OCI-LY3 (cell line): ENCODE measurements at regions not wholly inside any gene's neighbourhood (a gene's known extent, or its start where the extent isn't known, plus 50 kb on each side); places are given as distances from the start of the nearest gene placed in this dataset.

Source experiments
- EZH2phosphoT487 ChIP-seq: fragments of 200-600 bp; shearing (Covaris generic); IDR thresholded peaks from 2 replicates; pipeline ENCODE4 v1.6.1; 2018; ENCODE audit warnings: antibody characterized with exemption, mixed run types, low read depth
- TF ChIP-seq, protein P1 (sequence below): fragments of 200-600, 300-600 bp; sonication (generic); IDR thresholded peaks from 2 replicates; pipeline ENCODE4 v1.5.1; 2014; ENCODE audit warnings: antibody characterized with exemption, low read length, low read depth

DNA sequence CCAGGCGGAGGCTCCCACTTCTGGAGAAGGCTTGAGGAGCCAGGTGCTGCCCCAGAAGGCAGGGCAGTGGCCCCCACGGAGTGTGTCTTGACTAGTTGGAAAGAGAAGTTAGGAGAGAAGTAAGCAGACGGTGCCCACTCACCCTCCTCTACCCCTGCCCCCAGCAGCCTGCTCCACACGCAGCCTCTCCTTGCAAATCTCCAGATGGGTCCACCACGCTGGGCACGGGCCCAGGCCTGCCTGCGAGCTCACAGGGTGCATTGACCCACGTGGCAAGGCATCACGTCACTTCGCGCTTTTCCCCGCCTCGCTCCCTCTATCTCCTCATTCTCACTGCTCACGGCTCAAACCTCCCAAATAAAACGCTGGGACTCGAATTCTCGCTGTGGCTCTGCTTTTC is 71.8 kb upstream of the RAB12 start:
- TF ChIP-seq, protein P1, sequence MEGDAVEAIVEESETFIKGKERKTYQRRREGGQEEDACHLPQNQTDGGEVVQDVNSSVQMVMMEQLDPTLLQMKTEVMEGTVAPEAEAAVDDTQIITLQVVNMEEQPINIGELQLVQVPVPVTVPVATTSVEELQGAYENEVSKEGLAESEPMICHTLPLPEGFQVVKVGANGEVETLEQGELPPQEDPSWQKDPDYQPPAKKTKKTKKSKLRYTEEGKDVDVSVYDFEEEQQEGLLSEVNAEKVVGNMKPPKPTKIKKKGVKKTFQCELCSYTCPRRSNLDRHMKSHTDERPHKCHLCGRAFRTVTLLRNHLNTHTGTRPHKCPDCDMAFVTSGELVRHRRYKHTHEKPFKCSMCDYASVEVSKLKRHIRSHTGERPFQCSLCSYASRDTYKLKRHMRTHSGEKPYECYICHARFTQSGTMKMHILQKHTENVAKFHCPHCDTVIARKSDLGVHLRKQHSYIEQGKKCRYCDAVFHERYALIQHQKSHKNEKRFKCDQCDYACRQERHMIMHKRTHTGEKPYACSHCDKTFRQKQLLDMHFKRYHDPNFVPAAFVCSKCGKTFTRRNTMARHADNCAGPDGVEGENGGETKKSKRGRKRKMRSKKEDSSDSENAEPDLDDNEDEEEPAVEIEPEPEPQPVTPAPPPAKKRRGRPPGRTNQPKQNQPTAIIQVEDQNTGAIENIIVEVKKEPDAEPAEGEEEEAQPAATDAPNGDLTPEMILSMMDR = no peak
- no peak for TF ChIP-seq EZH2phosphoT487
